ENCODE measurements at regions not wholly inside any gene's neighbourhood (a gene's known extent, or its start where the extent isn't known, plus 50 kb on each side); places are given as distances from the start of the nearest gene placed in this dataset.

DNA sequence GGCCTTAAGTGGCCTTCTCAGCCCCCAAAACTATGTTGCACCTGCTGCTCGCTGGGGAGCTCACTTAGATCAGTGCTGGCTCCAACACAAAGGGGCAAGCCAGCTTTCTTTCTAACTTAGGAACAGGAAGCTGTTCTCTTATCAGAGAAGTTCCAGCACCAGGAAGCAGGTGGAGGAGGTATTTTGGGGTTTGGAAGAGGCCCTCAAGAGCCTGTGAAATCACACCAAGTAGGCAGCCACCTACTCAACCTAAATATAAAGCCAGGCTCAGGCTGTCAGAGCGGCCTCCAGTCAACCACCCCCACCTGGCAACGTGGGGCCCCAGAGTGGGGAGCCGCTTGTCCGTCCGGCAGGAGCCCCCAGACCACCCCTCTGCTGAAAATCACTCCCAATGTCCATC lies 152.8 kb downstream of the OLFM1 start:
- DNase-seq (ENCODE audit: low read depth), result no peak

GRCh38 chr9:135240871-135241311 lies 153.4 kb downstream of the OLFM1 start:
- no peak for DNase-seq (ENCODE audit: low read depth)

GRCh38 chr9:135241381-135242048 lies 154.0 kb downstream of the OLFM1 start:
- DNase-seq (ENCODE audit: low read depth), result no peak

- no peak for DNase-seq (ENCODE audit: low read depth)
Measured at GRCh38 chr9:135242049-135242396, 154.6 kb downstream of the OLFM1 start.

DNA sequence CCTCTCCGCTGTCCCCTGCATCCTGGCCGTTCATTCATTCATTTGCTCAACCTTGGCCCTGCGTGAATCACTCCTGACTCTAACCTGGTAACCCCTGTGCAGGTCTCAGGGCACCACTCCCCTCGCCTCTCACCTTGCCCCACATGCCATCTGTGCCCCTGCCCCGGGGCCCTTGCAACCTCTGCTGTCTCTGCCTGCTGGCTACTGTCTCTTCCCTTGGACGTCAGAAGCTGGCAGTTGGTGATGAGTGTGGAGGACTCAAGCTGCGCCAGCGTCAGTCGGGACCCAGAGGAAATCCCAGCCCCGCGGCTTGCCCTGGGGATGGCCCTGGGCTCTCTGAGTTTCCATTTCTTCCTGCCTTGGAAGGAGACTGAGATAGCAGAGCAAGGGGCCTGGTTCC lies 154.9 kb downstream of the OLFM1 start:
- DNase-seq (ENCODE audit: low read depth), result no peak

- DNase-seq (ENCODE audit: low read depth), result no peak
Measured at GRCh38 chr9:135243201-135244190, 156.0 kb downstream of the OLFM1 start.

DNA sequence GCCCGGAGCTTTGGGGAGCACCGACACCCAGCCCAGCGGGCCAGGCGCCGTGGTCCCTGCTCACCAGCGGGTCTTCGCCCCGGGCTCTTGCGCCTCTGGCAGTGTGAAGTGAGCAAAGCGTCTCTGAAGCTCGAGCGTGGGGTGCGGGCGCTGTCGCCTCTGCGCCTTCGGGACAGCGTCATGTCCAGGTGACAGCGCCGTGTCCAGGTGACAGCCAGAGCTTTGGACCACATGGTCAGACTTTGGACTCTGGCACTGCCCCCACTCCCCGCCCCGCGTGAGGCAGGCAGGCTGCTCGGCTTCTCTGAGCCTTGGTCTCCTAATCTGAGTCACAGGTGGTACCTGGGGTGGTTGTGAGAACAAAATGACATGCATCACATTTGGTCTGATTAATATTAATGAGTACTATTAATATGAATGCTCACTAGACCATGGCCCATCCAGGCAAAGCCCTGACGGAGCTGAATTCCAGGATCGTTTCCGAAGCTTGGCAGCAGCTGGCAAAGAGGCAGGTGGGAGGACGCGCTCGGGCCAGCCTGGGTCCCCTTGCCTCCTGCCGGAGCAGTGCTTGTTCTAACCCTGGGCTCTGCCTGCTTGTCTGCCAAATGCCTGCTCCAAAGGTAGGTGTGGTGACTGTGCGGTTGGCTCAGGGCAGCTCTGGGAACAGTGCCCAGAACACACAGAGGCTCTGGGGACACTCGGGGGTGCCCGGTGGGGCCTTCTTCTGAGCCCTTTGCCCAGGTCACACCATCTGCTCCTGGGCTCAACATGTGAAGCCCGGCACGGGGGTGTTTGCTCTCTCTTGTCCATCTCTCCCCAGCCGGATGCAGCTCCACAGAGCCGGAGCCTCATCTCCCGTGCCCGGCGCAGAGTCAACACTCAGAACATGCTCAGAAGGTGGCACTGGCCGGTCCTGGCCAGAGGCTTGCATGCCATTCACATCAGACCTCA lies 157.1 kb downstream of the OLFM1 start:
- DNase-seq (ENCODE audit: low read depth), result no peak

GRCh38 chr9:135245482-135246247 lies 158.2 kb downstream of the OLFM1 start:
- DNase-seq (ENCODE audit: low read depth), result no peak

DNA sequence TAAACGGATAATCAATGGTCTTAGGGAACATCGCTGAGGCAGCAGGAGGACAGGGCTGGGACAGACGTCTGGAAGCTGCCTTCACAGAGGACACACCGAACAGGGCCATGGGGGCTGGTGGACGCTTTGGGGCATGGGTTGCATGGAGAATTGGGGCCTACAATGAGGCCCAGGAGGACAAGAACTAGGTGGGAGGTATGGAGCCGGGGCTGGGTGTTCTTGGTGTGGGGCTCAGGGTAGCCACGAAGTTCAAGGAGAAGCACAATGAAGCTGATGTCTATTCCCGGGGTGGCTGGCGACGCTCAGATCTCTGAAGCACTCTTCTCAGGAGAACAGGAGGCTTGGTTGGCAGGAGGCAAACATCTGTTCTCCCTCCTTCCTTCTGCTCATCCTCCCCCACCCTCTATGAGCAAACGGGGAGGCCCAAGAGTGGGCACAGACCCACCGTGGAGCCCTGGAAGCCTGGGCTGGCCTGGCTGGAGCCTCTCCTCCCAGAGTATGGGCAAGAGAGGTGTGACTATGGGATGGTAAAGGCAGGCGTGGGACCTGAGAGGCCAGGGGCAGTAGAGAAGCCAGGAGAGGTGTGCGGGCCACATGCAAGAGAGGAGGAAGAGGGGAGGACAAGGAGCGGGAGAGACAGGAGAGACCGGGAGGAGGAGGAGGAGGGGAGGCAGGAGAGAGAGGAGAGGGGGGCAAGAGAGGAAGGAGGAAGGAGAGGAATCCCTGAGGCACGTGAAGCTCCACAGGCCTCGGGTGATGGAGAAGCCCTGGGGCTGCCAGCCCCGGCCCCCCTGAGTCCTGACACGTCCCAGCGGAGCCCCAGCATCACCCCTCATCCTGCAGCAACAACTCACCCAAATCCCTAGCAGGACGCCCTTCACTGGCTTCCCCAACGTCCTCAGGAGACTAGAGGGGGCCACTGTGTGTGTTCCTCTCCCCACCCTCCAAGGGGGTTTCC lies 159.1 kb downstream of the OLFM1 start:
- DNase-seq (ENCODE audit: low read depth), result no peak

- no peak for DNase-seq (ENCODE audit: low read depth)
Measured at GRCh38 chr9:135247227-135247930, 159.9 kb downstream of the OLFM1 start.

DNA sequence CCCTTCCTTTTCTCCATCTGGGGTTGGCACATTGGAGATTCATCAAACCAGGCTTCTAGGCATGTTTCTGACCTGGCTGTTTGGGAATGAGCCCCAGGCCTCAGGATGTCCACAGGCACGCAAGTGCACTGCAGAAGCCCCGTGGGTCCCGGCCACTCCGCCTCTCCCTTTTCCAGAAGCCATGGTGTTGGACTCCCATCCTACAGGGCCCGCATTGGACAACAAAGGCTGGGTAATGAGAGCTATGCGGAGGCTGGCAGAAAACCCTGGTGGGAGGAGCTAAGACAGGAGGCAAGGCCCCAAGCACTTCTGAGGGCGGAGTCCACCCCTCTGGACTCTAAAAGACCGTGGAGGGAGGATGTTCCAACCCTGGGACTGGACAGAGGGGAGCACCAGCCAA lies 160.6 kb downstream of the OLFM1 start:
- no peak for DNase-seq (ENCODE audit: low read depth)

- no peak for DNase-seq (ENCODE audit: low read depth)
Measured at GRCh38 chr9:135248721-135249120, 161.3 kb downstream of the OLFM1 start.

- no peak for DNase-seq (ENCODE audit: low read depth)
Measured at GRCh38 chr9:135249191-135249590, 161.7 kb downstream of the OLFM1 start.

DNA sequence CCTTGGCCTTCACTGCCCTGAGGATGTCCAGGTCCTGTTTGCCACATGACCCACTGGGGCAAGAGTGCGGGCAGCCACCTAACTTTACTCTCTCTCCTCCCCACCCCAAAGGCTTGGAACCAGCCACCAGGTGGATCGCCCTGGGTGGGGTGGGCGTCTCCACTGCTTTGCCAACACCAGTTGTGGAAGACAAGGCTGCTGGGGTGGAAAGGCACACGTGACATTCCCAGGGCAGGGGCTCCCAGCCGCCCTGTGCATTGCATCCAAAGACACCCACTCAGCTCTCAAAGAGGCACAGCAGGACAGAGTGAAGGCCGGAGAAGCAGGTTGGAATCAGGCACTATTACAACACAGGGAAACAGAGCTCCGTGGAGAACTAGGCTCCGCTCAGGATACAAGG lies 162.2 kb downstream of the OLFM1 start:
- no peak for DNase-seq (ENCODE audit: low read depth)

- DNase-seq (ENCODE audit: low read depth), result no peak
Measured at GRCh38 chr9:135251331-135251761, 163.9 kb downstream of the OLFM1 start.

DNA sequence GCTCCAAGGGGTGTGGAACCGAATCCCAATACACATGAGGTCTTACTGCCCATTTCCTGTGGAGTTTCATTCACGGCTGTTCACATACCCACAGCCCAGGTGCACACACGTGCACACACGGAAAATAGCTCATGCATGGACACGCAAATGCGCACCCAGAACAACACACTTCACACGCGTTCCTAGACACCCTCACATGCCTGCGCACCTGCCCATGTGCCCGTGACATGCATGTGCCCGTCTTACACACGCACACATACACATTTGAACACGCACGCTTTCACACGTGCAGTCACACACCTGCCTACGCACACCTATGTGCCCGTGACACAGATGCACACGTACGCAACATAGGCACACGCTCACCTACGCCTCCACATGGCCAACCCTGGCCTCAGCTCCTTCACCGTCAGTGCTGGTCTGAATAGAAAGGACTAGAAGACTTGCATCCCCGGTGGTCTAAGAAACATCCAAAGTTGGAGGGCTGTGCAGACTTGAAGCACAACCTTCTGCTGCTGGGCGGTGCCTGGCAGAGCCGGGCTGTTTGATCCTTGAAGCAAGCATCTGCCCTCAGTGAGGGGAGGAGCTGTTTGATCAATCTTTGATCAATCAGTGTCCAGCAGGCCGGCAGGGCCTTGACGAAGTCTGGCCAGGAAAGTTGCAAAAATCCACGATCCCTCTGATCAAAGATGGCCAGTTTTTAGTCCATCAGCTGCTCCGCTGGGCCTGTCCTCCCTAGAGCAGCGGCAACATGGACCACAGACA lies 164.7 kb downstream of the OLFM1 start:
- no peak for DNase-seq (ENCODE audit: low read depth)

DNA sequence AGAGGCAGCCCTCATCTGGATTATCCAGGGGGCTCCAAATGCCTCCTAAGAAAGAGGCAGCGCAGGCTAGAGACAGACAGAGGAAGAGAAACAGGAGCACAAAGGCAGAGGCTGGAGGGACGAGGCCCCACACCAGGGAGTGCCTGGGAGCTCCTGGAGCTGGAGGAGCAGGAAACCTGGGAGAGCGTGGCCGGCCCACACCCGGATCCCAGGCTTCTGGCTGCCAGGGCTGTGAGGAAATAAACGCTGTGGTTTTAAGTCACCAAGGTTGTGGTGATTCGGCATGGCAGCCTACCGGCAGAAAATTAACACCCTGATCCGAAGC lies 165.5 kb downstream of the OLFM1 start:
- DNase-seq (ENCODE audit: low read depth), result no peak

DNA sequence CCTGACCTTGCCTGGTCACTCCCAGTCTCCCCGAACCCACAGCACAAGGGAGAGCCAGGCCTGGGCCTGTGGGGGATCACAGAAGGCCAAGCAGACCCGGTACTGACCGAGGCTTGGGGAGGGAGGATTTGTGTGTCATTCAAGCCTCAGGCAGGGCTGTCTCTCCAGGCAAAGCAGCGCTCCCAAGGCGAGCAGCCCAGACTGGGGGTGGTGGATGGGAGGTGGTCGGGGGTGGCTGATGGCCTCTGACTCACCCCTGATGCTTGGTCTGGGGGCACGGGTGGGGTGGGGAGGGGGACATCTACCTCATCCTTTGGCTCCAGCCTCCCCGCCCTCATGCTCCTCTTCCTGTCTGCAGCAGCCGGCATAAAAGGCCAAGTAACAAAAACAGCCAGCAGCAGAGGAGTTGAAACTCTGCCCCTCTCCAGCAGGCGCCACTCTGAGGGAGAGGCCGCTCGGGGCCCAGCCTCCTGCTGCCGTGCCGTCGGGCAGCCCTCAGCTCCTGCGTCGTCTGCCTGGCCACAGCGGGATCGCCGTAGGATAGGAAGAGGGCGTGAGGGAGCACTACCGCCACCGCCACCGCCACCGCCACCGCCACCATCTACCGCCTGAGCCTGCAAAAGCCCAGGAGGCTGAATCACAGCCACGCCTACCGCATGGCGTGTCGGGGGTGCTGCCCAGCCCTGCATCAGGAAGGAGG lies 166.0 kb downstream of the OLFM1 start:
- no peak for DNase-seq (ENCODE audit: low read depth)
